Thyroid gland (tissue), 4 donors: ENCODE measurements at regions not wholly inside any gene's neighbourhood (a gene's known extent, or its start where the extent isn't known, plus 50 kb on each side); places are given as distances from the start of the nearest gene placed in this dataset.

Experiments used
- CTCF ChIP-seq, 6 experiments: fragments of 200-600 bp in 3 of 6; fragments of 450-650 bp in 3 of 6; sonication (generic) in 3 of 6; IDR thresholded peaks; one replicate each; pipeline ENCODE4 v1.5.1; 2016 to 2019; ENCODE audit warnings: antibody characterized with exemption in 6 of 6, mild to moderate bottlenecking in 2 of 6, inconsistent platforms in 1 of 6, moderate library complexity in 1 of 6
- POLR2A ChIP-seq, 2 donors: fragments of 450-650 bp; IDR thresholded peaks; one replicate each; pipeline ENCODE4 v1.6.1; 2017; ENCODE audit warnings: antibody characterized with exemption in 2 of 2, mild to moderate bottlenecking in 2 of 2, moderate library complexity in 1 of 2

- TF ChIP-seq CTCF (IDR thresholded peaks at IDR 0.05) (no peak), POLR2A (IDR thresholded peaks at IDR 0.05) (no peak)
These were observed 88.6 kb upstream of the RCN1 start for GRCh38 chr11:32002311-32002710.
